HK-2 (cell line): ENCODE measurements at regions not wholly inside any gene's neighbourhood (a gene's known extent, or its start where the extent isn't known, plus 50 kb on each side); places are given as distances from the start of the nearest gene placed in this dataset.

ENCODE experiments used
- DNase-seq: peaks from one replicate; pipeline ENCODE4 v3.0.0-alpha.2; 2018; ENCODE audit not compliant: unreplicated experiment

DNA sequence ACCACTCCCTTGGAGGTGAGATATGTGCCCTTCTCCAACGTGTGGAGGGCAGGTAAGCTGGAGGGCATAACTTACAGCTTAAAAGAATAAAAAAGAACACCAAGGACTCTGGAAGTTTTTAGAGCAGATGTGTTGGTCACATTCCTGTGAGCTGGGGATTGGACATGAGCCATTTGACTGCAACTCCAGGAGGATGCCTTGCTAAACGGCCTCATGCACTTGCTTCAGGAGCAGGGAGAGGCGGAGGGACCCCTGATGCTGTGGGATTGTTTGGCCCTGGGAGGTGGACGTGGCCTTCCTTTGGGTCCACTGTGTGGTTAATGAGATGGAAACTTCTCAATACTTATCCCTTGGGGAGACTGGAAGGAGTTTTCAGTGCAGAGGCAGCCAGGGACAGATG is 185.6 kb downstream of the RHOU start:
- DNase-seq = no peak

DNA sequence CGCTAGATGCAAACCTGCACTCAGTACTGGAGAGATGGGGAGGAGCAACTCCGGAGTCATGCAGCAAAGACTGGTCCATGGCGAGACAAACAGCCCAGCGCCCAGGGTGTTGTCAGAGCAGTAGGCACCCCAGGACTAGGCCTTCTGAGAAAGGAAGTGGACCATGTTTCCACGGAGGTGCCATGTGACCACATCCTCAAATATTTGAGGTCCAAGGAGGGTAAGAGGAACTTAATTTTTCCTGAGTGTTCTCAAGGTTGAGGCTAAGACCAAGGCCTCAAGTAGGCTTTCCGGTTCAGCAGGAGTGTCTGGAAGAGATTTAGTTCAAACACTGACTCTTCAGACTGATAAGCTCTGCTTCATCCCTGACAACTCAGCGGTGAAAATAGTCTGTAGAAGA is 186.2 kb downstream of the RHOU start:
- no peak for DNase-seq

DNA sequence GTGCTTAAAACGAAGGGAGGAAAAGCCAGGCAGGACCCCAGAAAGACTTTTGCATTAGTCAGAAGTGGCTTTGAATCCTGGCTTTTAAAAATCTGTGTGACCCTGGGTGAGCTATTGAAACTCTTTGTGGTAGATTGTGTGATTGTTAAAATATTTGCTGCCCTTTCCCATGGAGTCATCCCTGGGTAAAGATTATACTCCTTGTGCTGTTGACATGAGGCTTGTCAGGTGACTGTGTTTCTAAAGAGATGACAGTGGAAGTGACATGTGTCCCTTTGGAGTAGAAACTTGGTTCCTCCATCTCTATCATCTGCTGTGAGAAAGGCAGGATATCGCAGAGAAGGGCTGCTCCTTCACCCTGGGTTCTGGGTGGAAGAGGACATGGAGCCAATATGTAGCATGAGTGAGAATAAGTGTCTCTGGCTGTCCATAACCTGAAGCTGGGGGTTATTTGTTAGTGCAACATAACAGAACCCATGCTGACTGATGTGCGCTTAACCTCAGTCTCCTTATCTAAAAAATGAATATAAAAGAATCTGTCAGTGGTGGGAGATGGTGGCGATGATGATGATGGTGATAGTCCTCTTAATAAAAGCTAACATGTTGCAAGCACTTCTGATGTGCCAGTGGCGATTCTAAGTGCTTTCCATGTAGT is 187.6 kb downstream of the RHOU start:
- no peak for DNase-seq

DNA sequence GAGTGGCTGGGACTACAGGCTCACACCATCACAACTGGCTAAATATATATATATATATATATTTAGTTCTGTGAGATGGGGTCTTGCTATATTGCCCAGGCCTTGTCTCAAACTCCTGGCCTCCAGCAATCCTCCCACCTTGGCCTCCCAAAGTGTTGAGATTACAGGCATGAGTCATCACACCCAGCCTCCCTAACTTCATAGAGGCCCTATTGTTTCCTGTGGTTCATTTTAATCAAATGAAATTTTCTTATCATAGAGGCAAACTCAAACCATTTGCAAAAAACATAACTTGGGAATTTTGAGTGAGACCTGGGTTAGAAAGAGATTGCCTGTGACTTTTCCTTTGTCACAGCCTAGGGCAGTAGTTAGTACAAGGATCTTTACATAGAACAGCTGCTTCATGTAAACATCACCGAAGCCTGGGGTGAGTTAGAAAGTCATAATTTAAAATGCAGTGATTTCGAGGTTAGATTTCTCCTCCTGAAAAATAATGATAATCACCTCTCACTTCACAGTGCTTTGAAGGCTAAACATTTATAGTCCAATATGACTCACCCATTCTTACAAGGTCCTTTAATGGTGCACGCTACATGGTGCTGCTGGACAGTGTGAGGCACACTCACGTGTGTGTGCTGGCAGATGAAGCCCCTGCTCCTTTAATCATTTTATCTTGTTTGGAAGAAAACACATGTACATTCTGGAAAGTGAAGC is 188.9 kb downstream of the RHOU start:
- no peak for DNase-seq

GRCh38 chr1:228925691-228926090 is 190.4 kb downstream of the RHOU start:
- no peak for DNase-seq

GRCh38 chr1:228927421-228927820 is 192.1 kb downstream of the RHOU start:
- no peak for DNase-seq

- DNase-seq = no peak
These were observed 192.9 kb downstream of the RHOU start for GRCh38 chr1:228927946-228928898.

DNA sequence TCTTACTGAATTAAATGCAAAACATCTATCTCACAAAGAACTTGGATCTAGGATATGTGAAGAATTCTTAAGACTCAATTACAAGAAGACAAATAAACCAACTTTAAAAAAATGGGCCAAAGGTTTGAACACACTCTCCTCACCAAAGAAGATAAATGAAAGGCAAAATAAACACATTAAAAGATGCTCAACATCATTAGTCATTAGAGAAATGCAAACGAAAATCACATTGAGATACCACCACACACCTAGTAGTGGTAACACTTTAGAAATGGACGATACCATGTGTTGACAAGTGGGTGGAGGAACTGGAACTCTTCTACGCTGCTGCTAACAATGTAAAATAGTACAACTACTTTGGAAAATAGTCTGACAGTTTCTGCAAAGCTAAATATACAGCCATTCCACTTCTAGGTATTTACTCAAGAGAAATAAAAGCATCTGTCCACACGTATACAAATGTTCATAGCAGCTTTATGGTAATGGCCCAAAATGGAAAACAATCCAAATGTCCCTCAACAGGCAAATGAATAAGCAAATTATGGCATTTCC is 194.3 kb downstream of the RHOU start:
- DNase-seq = no peak

DNA sequence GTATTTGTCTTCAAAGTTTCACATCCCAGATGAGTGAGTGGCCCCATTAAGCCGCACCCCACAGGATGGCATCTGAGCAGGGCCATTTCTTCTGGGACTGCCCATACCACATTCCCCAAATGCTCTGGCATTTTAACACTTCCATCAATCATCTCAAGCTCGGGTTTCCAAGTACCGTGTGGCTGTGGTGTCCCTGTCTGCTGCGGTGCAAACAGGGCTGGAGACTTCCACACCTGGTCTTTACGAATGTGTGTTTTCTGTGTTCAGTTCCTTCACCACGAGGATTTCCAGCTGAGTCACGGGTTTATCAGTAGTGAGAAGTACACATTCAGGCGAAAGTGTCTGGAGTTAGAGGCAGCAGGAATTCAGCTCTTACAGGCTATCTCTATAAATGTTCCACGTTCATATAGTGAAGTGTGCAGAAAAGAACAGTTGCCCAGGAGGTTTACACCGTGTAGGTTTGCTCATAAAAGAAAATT is 195.2 kb downstream of the RHOU start:
- DNase-seq = no peak

GRCh38 chr1:228933753-228934152 is 198.5 kb downstream of the RHOU start:
- no peak for DNase-seq

- no peak for DNase-seq
These were observed 200.0 kb downstream of the RHOU start for GRCh38 chr1:228935198-228935663.

- no peak for DNase-seq
These were observed 200.8 kb downstream of the RHOU start for GRCh38 chr1:228935855-228936727.

GRCh38 chr1:228936881-228937280 is 201.6 kb downstream of the RHOU start:
- no peak for DNase-seq

DNA sequence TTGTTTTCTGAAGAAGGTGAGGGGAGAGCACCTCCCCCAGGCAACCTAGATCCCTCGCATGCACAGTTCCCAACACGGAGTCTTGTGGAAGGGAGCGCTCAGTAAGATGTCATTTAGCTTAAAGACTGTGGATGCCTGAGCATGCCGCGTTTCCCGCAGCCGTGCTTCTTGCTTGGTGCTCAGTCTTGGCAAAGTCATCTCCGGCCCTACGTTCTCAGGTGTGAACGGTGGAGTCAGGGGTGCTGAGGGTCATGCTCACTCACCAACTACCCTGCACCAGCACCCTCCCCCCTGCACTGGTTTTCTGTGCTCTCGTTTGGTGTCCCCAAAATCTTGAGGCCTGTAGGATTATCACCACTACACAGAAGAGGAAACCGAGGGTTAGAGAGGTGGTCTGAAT is 202.1 kb downstream of the RHOU start:
- no peak for DNase-seq

- DNase-seq = no peak
These were observed 202.7 kb downstream of the RHOU start for GRCh38 chr1:228937851-228938536.

DNA sequence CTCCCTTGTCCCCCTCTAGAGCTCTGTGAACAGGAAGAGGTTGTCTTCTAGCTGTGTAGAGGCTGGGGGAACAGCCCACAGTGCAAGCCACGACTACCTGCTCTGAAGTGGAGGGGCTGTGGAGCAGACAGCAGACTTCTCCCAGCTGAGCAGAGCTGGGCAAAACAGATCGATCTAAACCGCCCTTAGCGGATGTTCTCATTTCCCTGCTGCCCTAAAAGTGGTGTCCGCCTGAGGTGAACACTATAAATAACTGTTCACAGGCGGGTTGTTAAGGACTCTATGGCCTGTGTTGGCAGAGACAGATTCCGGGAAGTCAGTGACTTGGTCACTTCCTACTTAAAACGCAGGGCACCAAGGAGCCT is 203.2 kb downstream of the RHOU start:
- DNase-seq = no peak

- no peak for DNase-seq
These were observed 203.9 kb downstream of the RHOU start for GRCh38 chr1:228939001-228939691.

DNA sequence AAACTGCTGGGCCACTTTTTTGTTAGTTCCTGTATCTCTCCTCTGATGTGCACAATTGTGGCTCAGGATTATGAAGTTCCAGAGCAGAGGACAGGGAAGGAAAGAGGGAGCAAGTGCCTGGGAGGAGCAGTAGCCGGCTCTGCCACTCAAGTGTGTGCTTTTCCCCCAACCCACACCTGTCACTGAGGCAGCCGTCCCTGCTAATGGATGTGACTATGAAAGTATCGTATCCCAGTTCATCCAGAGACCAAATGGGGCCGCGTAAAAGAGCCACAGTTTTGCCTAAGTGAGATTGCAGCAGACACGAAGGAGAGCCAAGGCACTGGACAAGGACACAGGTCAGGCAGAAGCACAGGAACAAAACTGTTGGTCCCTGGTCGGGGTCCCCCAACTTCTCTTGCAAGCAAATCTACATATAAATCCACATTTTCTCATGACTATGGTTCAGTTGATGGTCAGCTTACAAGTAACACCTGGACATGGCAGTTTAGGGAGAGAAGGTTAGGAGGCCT is 204.7 kb downstream of the RHOU start:
- DNase-seq = no peak

DNA sequence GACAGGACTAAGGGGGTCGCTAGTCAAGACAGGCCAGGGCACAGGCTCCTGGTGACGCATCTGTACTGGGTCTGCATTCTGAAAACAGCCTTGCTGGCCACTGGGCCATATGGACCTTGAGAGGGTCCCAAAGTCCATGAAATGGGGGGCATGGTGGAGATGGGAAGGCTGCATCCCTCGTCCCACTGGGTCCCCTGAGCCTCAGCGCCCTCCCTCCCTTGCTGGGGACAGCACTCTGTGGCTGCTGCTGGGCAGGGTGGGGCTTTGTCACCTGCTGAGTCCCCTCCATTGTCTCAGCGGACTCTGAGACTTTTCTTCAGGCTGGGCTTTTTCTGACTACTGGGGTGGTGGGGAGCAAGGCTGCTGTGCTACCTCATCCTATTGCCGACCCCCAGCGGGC is 205.2 kb downstream of the RHOU start:
- DNase-seq = no peak

DNA sequence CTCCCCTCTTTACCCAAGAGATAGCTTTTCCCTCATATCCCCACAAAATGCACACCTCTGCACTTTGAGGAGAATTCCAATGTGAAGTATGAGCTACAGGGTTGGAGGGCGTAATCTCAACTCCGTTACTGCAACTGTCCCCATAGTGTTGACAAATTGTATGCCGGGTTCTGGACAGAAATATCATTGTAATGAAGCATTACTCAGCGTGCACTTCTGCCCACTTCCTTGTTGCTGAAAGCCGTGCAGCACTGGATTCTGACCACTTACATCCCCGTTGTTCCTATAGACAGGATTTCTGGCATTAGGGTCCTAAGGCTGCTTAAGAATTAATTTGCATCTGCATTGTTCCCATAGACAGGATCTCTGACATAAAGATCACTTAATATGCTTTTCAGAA is 205.6 kb downstream of the RHOU start:
- no peak for DNase-seq
